ENCODE measurements at regions not wholly inside any gene's neighbourhood (a gene's known extent, or its start where the extent isn't known, plus 50 kb on each side); places are given as distances from the start of the nearest gene placed in this dataset.

DNA sequence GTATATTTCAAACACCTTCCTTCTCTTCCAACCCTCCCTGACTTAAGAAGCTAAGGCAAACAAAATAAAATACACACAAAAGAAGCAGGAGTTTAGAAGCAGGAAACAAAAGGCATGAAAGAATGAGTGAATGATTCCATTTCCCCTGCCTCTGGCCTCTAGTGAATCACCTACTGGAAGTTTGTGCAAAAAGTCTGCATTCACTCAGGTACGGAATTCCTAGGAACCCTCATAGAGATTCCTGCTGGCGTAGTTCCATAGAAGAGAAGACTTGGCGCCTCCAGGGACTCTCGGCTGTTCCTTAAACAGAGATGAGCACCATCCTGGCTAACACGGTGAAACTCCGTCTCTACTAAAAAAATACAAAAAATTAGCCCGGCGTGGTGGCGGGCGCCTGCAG, 125.9 kb upstream of the TBL1X start (continued):
- TF ChIP-seq SUZ12 (IDR thresholded peaks at IDR 0.05; ENCODE audit: unreplicated experiment) (no peak), MEF2A (IDR thresholded peaks at IDR 0.05; ENCODE audit: insufficient read depth, low read depth, low read length) (no peak), PAX8 (IDR thresholded peaks at IDR 0.05) (no peak), ZBED1 (IDR thresholded peaks at IDR 0.05; ENCODE audit: borderline replicate concordance) (no peak)
- TF ChIP-seq, protein P1, sequence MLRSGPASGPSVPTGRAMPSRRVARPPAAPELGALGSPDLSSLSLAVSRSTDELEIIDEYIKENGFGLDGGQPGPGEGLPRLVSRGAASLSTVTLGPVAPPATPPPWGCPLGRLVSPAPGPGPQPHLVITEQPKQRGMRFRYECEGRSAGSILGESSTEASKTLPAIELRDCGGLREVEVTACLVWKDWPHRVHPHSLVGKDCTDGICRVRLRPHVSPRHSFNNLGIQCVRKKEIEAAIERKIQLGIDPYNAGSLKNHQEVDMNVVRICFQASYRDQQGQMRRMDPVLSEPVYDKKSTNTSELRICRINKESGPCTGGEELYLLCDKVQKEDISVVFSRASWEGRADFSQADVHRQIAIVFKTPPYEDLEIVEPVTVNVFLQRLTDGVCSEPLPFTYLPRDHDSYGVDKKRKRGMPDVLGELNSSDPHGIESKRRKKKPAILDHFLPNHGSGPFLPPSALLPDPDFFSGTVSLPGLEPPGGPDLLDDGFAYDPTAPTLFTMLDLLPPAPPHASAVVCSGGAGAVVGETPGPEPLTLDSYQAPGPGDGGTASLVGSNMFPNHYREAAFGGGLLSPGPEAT (IDR thresholded peaks at IDR 0.05; ENCODE audit: low read depth): no peak
- TF ChIP-seq, protein P2, sequence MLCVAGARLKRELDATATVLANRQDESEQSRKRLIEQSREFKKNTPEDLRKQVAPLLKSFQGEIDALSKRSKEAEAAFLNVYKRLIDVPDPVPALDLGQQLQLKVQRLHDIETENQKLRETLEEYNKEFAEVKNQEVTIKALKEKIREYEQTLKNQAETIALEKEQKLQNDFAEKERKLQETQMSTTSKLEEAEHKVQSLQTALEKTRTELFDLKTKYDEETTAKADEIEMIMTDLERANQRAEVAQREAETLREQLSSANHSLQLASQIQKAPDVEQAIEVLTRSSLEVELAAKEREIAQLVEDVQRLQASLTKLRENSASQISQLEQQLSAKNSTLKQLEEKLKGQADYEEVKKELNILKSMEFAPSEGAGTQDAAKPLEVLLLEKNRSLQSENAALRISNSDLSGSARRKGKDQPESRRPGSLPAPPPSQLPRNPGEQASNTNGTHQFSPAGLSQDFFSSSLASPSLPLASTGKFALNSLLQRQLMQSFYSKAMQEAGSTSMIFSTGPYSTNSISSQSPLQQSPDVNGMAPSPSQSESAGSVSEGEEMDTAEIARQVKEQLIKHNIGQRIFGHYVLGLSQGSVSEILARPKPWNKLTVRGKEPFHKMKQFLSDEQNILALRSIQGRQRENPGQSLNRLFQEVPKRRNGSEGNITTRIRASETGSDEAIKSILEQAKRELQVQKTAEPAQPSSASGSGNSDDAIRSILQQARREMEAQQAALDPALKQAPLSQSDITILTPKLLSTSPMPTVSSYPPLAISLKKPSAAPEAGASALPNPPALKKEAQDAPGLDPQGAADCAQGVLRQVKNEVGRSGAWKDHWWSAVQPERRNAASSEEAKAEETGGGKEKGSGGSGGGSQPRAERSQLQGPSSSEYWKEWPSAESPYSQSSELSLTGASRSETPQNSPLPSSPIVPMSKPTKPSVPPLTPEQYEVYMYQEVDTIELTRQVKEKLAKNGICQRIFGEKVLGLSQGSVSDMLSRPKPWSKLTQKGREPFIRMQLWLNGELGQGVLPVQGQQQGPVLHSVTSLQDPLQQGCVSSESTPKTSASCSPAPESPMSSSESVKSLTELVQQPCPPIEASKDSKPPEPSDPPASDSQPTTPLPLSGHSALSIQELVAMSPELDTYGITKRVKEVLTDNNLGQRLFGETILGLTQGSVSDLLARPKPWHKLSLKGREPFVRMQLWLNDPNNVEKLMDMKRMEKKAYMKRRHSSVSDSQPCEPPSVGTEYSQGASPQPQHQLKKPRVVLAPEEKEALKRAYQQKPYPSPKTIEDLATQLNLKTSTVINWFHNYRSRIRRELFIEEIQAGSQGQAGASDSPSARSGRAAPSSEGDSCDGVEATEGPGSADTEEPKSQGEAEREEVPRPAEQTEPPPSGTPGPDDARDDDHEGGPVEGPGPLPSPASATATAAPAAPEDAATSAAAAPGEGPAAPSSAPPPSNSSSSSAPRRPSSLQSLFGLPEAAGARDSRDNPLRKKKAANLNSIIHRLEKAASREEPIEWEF (IDR thresholded peaks at IDR 0.05; ENCODE audit: insufficient replicate concordance, low read depth, low read length): no peak

All from GM12878 (cell line).